GM12878 (cell line): ENCODE measurements at regions not wholly inside any gene's neighbourhood (a gene's known extent, or its start where the extent isn't known, plus 50 kb on each side); places are given as distances from the start of the nearest gene placed in this dataset.

Experiments used
- CBFB ChIP-seq: IDR thresholded peaks from 2 replicates; pipeline ENCODE4 v1.6.1; 2016; ENCODE audit warnings: antibody characterized with exemption, low read depth
- CHD4 ChIP-seq: fragments of 200-600 bp; sonication (generic); IDR thresholded peaks from 2 replicates; pipeline ENCODE4 v1.6.1; 2016; ENCODE audit warnings: mild to moderate bottlenecking
- CREB1 ChIP-seq: IDR thresholded peaks from 2 replicates; pipeline ENCODE4 v1.6.1; 2012; ENCODE audit warnings: low read depth, mild to moderate bottlenecking, inconsistent platforms
- EZH2 ChIP-seq: IDR thresholded peaks from 2 replicates; pipeline ENCODE4 v1.6.1; 2012; ENCODE audit warnings: low read depth, mild to moderate bottlenecking, control low read depth, inconsistent platforms, low read length, borderline replicate concordance; ENCODE audit not compliant: control insufficient read depth
- HDAC2 ChIP-seq: fragments of 200-600 bp; sonication (generic); IDR thresholded peaks from 2 replicates; pipeline ENCODE4 v1.6.1; 2017
- NR2C1 ChIP-seq: fragments of 450-650 bp; IDR thresholded peaks from 2 replicates; pipeline ENCODE4 v1.6.1; 2017; ENCODE audit warnings: antibody characterized with exemption, mild to moderate bottlenecking, moderate library complexity
- POLR2A ChIP-seq: IDR thresholded peaks from 2 replicates; pipeline ENCODE4 v1.6.1; 2011; ENCODE audit warnings: low read depth, mild to moderate bottlenecking, low read length
- POLR2AphosphoS5 ChIP-seq: IDR thresholded peaks from 2 replicates; pipeline ENCODE4 v1.6.1; 2011; ENCODE audit warnings: mild to moderate bottlenecking, low read length, inconsistent platforms
- RBBP5 ChIP-seq: fragments of 200-600 bp; sonication (generic); conservative IDR thresholded peaks from 2 replicates; pipeline ENCODE4 v1.6.1; 2016
- SIX5 ChIP-seq: IDR thresholded peaks from 2 replicates; pipeline ENCODE4 v1.6.1; 2011; ENCODE audit warnings: mild to moderate bottlenecking, low read depth, low read length, moderate library complexity; ENCODE audit not compliant: severe bottlenecking
- SUZ12 ChIP-seq: fragments of 200-600 bp; sonication (generic); IDR thresholded peaks from one replicate; pipeline ENCODE4 v1.6.1; 2018; ENCODE audit warnings: antibody characterized with exemption, mild to moderate bottlenecking; ENCODE audit not compliant: unreplicated experiment
- TAF1 ChIP-seq: IDR thresholded peaks from 2 replicates; pipeline ENCODE4 v1.6.1; 2011; ENCODE audit warnings: mild to moderate bottlenecking, low read depth, low read length, borderline replicate concordance
- TF ChIP-seq, protein P1 (sequence below): IDR thresholded peaks from 2 replicates; pipeline ENCODE4 v1.6.1; 2012; ENCODE audit warnings: low read length, inconsistent platforms
- TF ChIP-seq, protein P2 (sequence below), 3 experiments: IDR thresholded peaks in 2 of 3; conservative IDR thresholded peaks in 1 of 3; 2 replicates each; pipeline ENCODE4 v1.5.1; 2011; ENCODE audit warnings: low read depth in 3 of 3, low read length in 3 of 3, mild to moderate bottlenecking in 3 of 3, control low read depth in 2 of 3, moderate library complexity in 2 of 3, inconsistent platforms in 1 of 3, mixed read lengths in 1 of 3; ENCODE audit not compliant: control insufficient read depth in 2 of 3, insufficient read depth in 1 of 3; ENCODE audit errors: extremely low read depth in 1 of 3

- TF ChIP-seq, protein P1, sequence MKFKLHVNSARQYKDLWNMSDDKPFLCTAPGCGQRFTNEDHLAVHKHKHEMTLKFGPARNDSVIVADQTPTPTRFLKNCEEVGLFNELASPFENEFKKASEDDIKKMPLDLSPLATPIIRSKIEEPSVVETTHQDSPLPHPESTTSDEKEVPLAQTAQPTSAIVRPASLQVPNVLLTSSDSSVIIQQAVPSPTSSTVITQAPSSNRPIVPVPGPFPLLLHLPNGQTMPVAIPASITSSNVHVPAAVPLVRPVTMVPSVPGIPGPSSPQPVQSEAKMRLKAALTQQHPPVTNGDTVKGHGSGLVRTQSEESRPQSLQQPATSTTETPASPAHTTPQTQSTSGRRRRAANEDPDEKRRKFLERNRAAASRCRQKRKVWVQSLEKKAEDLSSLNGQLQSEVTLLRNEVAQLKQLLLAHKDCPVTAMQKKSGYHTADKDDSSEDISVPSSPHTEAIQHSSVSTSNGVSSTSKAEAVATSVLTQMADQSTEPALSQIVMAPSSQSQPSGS, result no peak
- TF ChIP-seq TAF1, result no peak
- TF ChIP-seq, protein P2, sequence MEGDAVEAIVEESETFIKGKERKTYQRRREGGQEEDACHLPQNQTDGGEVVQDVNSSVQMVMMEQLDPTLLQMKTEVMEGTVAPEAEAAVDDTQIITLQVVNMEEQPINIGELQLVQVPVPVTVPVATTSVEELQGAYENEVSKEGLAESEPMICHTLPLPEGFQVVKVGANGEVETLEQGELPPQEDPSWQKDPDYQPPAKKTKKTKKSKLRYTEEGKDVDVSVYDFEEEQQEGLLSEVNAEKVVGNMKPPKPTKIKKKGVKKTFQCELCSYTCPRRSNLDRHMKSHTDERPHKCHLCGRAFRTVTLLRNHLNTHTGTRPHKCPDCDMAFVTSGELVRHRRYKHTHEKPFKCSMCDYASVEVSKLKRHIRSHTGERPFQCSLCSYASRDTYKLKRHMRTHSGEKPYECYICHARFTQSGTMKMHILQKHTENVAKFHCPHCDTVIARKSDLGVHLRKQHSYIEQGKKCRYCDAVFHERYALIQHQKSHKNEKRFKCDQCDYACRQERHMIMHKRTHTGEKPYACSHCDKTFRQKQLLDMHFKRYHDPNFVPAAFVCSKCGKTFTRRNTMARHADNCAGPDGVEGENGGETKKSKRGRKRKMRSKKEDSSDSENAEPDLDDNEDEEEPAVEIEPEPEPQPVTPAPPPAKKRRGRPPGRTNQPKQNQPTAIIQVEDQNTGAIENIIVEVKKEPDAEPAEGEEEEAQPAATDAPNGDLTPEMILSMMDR (IDR thresholded peaks at IDR 0.05 in 2 of 3, conservative IDR thresholded peaks at IDR 0.05 in 1 of 3; ENCODE audit: control insufficient read depth in 2 of 3, extremely low read depth in 1 of 3, insufficient read depth in 1 of 3, low read depth in 3 of 3, low read length in 3 of 3), result no peak
- TF ChIP-seq HDAC2, result no peak
- TF ChIP-seq SIX5, result no peak
- TF ChIP-seq NR2C1, result no peak
- TF ChIP-seq CREB1, result no peak
- TF ChIP-seq RBBP5, result no peak
- TF ChIP-seq SUZ12, result no peak
- TF ChIP-seq POLR2AphosphoS5, result no peak
- no peak for TF ChIP-seq CHD4
- TF ChIP-seq POLR2A, result no peak
- no peak for TF ChIP-seq CBFB
- TF ChIP-seq EZH2, result no peak
These were observed 1667.2 kb upstream of the SLC10A2 start for GRCh38 chr13:104733427-104733826.
